Breast epithelium (tissue), 3 donors: ENCODE measurements at regions not wholly inside any gene's neighbourhood (a gene's known extent, or its start where the extent isn't known, plus 50 kb on each side); places are given as distances from the start of the nearest gene placed in this dataset.

ENCODE experiments used
- POLR2A ChIP-seq: fragments of 450-650 bp; IDR thresholded peaks from one replicate; pipeline ENCODE4 v1.6.1; 2016; ENCODE audit warnings: antibody characterized with exemption, mild to moderate bottlenecking, moderate library complexity
- POLR2AphosphoS5 ChIP-seq, 3 donors: sonication (generic); formaldehyde crosslinking; IDR thresholded peaks; one replicate each; pipeline ENCODE4 v1.6.1; 2017; ENCODE audit warnings: antibody characterized with exemption in 3 of 3
- TF ChIP-seq, protein P1 (sequence below), 3 donors: fragments of 450-650 bp; IDR thresholded peaks; one replicate each; pipeline ENCODE4 v1.5.1; 2016 to 2017; ENCODE audit warnings: antibody characterized with exemption in 3 of 3, mild to moderate bottlenecking in 3 of 3, moderate library complexity in 3 of 3

GRCh38 chr11:101816613-101817012 lies 98.2 kb upstream of the CEP126 start:
- TF ChIP-seq POLR2AphosphoS5 (IDR thresholded peaks at IDR 0.05) (no peak), POLR2A (no peak)
- TF ChIP-seq, protein P1, sequence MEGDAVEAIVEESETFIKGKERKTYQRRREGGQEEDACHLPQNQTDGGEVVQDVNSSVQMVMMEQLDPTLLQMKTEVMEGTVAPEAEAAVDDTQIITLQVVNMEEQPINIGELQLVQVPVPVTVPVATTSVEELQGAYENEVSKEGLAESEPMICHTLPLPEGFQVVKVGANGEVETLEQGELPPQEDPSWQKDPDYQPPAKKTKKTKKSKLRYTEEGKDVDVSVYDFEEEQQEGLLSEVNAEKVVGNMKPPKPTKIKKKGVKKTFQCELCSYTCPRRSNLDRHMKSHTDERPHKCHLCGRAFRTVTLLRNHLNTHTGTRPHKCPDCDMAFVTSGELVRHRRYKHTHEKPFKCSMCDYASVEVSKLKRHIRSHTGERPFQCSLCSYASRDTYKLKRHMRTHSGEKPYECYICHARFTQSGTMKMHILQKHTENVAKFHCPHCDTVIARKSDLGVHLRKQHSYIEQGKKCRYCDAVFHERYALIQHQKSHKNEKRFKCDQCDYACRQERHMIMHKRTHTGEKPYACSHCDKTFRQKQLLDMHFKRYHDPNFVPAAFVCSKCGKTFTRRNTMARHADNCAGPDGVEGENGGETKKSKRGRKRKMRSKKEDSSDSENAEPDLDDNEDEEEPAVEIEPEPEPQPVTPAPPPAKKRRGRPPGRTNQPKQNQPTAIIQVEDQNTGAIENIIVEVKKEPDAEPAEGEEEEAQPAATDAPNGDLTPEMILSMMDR (IDR thresholded peaks at IDR 0.05) = no peak
